GM19372 (cell line): ENCODE measurements at regions not wholly inside any gene's neighbourhood (a gene's known extent, or its start where the extent isn't known, plus 50 kb on each side); places are given as distances from the start of the nearest gene placed in this dataset.
A peak's percentile ranks its signal among the peaks of the same experiment; 100 is the strongest.
"Not testable (repeated sequence)": the region's sequence is repeated elsewhere in the genome, so short reads cannot be mapped to it uniquely, and the experiment has no call there.

Experiments
- ATAC-seq: cut with Tn5 transposase; IDR thresholded peaks from one replicate; pipeline ENCODE4 v1.9.1; 2021; ENCODE audit warnings: mild to moderate bottlenecking, low read depth, moderate library complexity; ENCODE audit not compliant: unreplicated experiment

GRCh38 chr6:8995156-8995555 lies 559.8 kb upstream of the SLC35B3 start:
- no peak for ATAC-seq

- ATAC-seq, result no peak
These were observed 557.8 kb upstream of the SLC35B3 start for GRCh38 chr6:8993111-8993510.

- no peak for ATAC-seq
These were observed 556.5 kb upstream of the SLC35B3 start for GRCh38 chr6:8991844-8992243.

- ATAC-seq, result no peak
These were observed 554.7 kb upstream of the SLC35B3 start for GRCh38 chr6:8990075-8990474.

GRCh38 chr6:8983202-8983688 lies 547.9 kb upstream of the SLC35B3 start:
- peak; percentile 97 for ATAC-seq

- ATAC-seq, result no peak
These were observed 547.3 kb upstream of the SLC35B3 start for GRCh38 chr6:8982668-8983067.

GRCh38 chr6:8973395-8973794 lies 538.0 kb upstream of the SLC35B3 start:
- no peak for ATAC-seq

- ATAC-seq, result no peak
These were observed 534.4 kb upstream of the SLC35B3 start for GRCh38 chr6:8969747-8970146.

- ATAC-seq, result no peak
These were observed 523.7 kb upstream of the SLC35B3 start for GRCh38 chr6:8958894-8959511.

- no peak for ATAC-seq
These were observed 518.0 kb upstream of the SLC35B3 start for GRCh38 chr6:8953310-8953709.

- no peak for ATAC-seq
These were observed 513.4 kb upstream of the SLC35B3 start for GRCh38 chr6:8948733-8949132.

GRCh38 chr6:8947900-8948299 lies 512.6 kb upstream of the SLC35B3 start:
- ATAC-seq, result no peak

- no peak for ATAC-seq
These were observed 509.2 kb upstream of the SLC35B3 start for GRCh38 chr6:8944548-8944947.

- ATAC-seq, result no peak
These were observed 507.7 kb upstream of the SLC35B3 start for GRCh38 chr6:8943073-8943472.

- ATAC-seq, result no peak
These were observed 506.2 kb upstream of the SLC35B3 start for GRCh38 chr6:8941577-8941976.

- ATAC-seq, result no peak
These were observed 505.0 kb upstream of the SLC35B3 start for GRCh38 chr6:8940356-8940755.

GRCh38 chr6:8939615-8940014 lies 504.3 kb upstream of the SLC35B3 start:
- no peak for ATAC-seq

GRCh38 chr6:8934318-8934717 lies 499.0 kb upstream of the SLC35B3 start:
- no peak for ATAC-seq

GRCh38 chr6:8930009-8930408 lies 494.7 kb upstream of the SLC35B3 start:
- ATAC-seq, result no peak

- ATAC-seq, result not testable (repeated sequence)
These were observed 484.9 kb upstream of the SLC35B3 start for GRCh38 chr6:8920244-8920643.

GRCh38 chr6:8918196-8918595 lies 482.9 kb upstream of the SLC35B3 start:
- no peak for ATAC-seq

GRCh38 chr6:8914700-8915099 lies 479.4 kb upstream of the SLC35B3 start:
- ATAC-seq, result no peak

- no peak for ATAC-seq
These were observed 473.3 kb upstream of the SLC35B3 start for GRCh38 chr6:8908638-8909037.
